HG02588 (cell line): ENCODE measurements at regions not wholly inside any gene's neighbourhood (a gene's known extent, or its start where the extent isn't known, plus 50 kb on each side); places are given as distances from the start of the nearest gene placed in this dataset.

Experiments used
- ATAC-seq: cut with Tn5 transposase; IDR thresholded peaks from one replicate; pipeline ENCODE4 v1.9.1; 2021; ENCODE audit warnings: mild to moderate bottlenecking, moderate library complexity; ENCODE audit not compliant: unreplicated experiment

GRCh38 chr5:30103452-30104202, 1089.9 kb upstream of the CDH6 start:
- no peak for ATAC-seq

- no peak for ATAC-seq
Observed at GRCh38 chr5:30103052-30103451, 1090.4 kb upstream of the CDH6 start.

- ATAC-seq = no peak
Observed at GRCh38 chr5:30102185-30102584, 1091.3 kb upstream of the CDH6 start.

- no peak for ATAC-seq
Observed at GRCh38 chr5:30100929-30101328, 1092.6 kb upstream of the CDH6 start.

- no peak for ATAC-seq
Observed at GRCh38 chr5:30100148-30100713, 1093.3 kb upstream of the CDH6 start.

- no peak for ATAC-seq
Observed at GRCh38 chr5:30099634-30100033, 1093.9 kb upstream of the CDH6 start.

GRCh38 chr5:30098940-30099339, 1094.5 kb upstream of the CDH6 start:
- ATAC-seq = no peak

GRCh38 chr5:30092548-30092947, 1100.9 kb upstream of the CDH6 start:
- no peak for ATAC-seq

- no peak for ATAC-seq
Observed at GRCh38 chr5:30069441-30070263, 1123.8 kb upstream of the CDH6 start.

GRCh38 chr5:30063503-30063902, 1130.0 kb upstream of the CDH6 start:
- ATAC-seq = no peak

- ATAC-seq = no peak
Observed at GRCh38 chr5:30051976-30052375, 1141.5 kb upstream of the CDH6 start.

- no peak for ATAC-seq
Observed at GRCh38 chr5:30050056-30050815, 1143.2 kb upstream of the CDH6 start.

GRCh38 chr5:30042677-30043076, 1150.8 kb upstream of the CDH6 start:
- no peak for ATAC-seq

- no peak for ATAC-seq
Observed at GRCh38 chr5:30041831-30042385, 1151.6 kb upstream of the CDH6 start.

- ATAC-seq = no peak
Observed at GRCh38 chr5:30041291-30041690, 1152.2 kb upstream of the CDH6 start.

GRCh38 chr5:30040488-30041118, 1152.9 kb upstream of the CDH6 start:
- ATAC-seq = no peak

- ATAC-seq = no peak
Observed at GRCh38 chr5:30039379-30039778, 1154.1 kb upstream of the CDH6 start.

- no peak for ATAC-seq
Observed at GRCh38 chr5:30034870-30035269, 1158.6 kb upstream of the CDH6 start.

GRCh38 chr5:30030101-30030500, 1163.4 kb upstream of the CDH6 start:
- ATAC-seq = no peak

GRCh38 chr5:30001826-30002225, 1191.7 kb upstream of the CDH6 start:
- ATAC-seq = no peak
